Epithelial cell of esophagus (primary cell): ENCODE measurements at regions not wholly inside any gene's neighbourhood (a gene's known extent, or its start where the extent isn't known, plus 50 kb on each side); places are given as distances from the start of the nearest gene placed in this dataset.

Experiments used
- DNase-seq: peaks from one replicate; pipeline ENCODE4 v3.0.0; 2010; ENCODE audit warnings: low read depth
- H3K4me3 ChIP-seq: 2 replicates; pipeline ENCODE4 v1.5.1; 2011; ENCODE audit warnings: mild to moderate bottlenecking, low read length, control low read depth
- TF ChIP-seq, protein P1 (sequence below): IDR thresholded peaks from 2 replicates; pipeline ENCODE4 v1.5.1; 2011; ENCODE audit warnings: low read depth, mild to moderate bottlenecking, low read length, control low read depth, inconsistent platforms; ENCODE audit not compliant: insufficient read depth; ENCODE audit errors: missing control alignments

DNA sequence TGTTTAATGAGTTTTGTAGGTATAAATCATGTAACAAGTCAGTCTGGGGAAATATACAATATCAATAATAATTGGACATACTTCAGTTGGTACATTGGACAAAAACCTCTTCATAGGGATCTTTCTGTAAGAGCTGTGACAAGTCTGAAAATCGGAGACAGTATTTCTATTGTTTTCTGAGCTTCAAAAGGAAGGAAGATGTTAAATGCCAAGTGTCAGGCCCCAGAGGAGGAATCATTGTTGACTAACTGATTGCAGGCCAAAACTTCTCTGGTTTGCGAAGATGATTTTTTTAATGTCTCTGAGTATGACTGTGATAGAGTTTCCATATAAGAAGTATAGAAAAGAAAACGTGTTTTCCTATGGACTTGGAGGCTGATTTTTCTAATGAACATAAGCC lies 316.4 kb downstream of the RNF144B start:
- no peak overlapping the region for H3K4me3 ChIP-seq
- DNase-seq: no peak
- TF ChIP-seq, protein P1, sequence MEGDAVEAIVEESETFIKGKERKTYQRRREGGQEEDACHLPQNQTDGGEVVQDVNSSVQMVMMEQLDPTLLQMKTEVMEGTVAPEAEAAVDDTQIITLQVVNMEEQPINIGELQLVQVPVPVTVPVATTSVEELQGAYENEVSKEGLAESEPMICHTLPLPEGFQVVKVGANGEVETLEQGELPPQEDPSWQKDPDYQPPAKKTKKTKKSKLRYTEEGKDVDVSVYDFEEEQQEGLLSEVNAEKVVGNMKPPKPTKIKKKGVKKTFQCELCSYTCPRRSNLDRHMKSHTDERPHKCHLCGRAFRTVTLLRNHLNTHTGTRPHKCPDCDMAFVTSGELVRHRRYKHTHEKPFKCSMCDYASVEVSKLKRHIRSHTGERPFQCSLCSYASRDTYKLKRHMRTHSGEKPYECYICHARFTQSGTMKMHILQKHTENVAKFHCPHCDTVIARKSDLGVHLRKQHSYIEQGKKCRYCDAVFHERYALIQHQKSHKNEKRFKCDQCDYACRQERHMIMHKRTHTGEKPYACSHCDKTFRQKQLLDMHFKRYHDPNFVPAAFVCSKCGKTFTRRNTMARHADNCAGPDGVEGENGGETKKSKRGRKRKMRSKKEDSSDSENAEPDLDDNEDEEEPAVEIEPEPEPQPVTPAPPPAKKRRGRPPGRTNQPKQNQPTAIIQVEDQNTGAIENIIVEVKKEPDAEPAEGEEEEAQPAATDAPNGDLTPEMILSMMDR: no peak

DNA sequence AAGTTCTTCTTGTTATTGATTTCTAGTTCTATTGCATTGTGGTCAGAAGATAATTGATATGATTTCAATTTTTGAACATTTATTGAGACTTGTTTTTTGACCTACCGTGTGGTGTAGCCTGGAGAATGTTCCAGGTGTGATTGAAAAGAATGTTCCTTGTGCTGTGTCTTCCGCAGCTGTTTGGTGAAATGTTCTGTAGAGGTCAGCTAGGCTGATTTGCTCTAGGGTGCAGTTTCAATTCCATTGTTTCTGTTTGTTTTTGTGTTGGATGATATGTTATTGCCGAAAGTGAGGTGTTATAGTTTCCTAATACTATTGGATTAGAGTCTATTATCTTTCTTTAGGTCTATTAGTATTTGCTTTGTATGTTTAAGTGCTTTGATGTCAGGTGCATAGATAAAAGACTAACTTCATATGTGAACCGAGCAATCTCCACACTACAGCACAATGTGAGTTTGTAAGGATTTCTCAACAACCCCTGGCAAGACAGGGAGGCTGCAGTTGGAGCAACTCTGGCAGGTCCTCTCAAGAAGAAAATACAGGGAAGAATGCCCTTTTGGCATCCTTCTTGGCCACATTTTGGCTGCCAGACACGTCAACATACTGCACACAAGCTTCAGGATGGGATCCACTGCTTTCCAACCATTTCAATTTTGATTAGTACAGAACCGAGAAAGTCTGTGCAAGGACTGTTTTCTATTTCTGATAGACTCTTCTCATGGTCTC lies 320.7 kb downstream of the RNF144B start:
- DNase-seq: no peak
- TF ChIP-seq, protein P1: no peak
- H3K4me3 ChIP-seq: no peak overlapping the region

DNA sequence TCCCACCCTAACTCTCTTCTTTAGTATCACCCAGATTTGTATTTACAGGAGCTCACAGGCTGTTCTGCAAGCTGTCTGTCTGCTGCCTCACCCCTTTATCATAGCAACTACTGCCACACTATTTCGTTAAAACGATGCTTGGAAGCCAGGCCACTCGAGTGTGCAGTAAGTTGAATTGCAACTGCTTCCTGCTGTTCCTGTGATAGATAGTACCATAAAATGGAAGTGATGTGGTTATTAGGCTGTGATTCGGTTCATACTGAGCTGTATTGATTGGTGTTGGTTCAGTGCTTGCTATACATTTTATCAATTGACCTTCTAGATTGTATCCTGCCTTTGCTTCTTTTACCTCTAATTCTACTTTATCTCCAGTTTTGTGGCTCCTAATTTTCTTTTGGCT lies 325.4 kb downstream of the RNF144B start:
- TF ChIP-seq, protein P1: no peak
- H3K4me3 ChIP-seq: no peak overlapping the region
- DNase-seq: no peak

DNA sequence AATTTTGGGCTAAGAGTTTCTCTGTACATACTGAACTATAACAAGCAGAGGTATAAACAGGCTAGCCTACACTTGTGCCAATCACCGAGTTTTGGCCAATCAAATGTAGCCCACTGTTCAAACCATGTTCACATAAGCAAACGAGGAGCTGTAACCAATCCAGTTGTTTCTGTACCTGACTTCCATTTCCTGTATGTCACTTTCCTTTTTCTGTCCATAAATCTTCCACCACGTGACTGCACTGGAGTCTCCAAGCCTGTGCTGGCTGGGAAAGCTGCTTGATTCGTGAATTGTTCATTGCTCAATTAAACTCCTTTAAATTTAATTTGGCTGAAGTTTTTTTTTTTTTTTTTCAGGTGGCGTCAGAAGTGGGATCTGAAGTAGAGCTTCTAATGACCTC lies 332.9 kb downstream of the RNF144B start:
- TF ChIP-seq, protein P1: no peak
- no peak for DNase-seq
- H3K4me3 ChIP-seq: no peak overlapping the region

DNA sequence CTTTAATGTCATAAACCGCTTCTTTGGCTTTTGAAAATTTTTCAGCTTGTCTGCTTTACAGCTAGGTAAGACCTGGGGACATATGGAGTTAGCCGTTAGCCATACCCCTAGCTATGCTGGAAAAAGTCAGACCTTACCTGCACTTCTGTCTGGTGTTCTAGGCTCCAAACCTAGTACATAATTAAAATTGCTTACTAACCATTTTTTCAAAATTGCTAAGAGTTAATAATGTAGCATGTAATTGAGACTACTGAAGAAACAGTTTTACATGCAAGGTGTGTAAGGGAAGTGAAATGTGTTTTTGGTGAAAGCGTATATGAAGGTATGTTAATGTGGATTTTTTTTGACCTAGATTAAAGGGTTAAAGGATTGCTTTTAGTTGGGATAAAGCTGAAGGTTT lies 336.9 kb downstream of the RNF144B start:
- H3K4me3 ChIP-seq: no peak overlapping the region
- TF ChIP-seq, protein P1: no peak
- DNase-seq: no peak

DNA sequence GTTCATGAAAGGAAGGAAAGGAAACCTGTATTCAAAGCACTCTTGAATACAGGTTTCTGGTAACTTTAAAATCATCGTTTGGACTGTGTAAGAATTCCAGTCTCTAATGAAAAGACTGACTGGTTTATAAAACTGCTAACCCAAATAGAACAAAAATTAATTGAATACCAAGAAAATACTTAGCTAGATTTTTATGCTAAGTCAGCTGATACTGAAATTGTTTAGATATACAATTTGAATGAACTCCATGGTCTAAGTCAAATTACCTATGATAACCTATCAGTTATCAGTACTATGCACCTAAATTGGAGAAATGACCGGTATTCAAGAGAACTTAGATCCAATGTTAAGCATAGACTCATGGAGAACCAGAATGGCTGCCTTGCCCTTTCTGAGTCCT lies 338.3 kb downstream of the RNF144B start:
- TF ChIP-seq, protein P1: no peak
- no peak for DNase-seq
- no peak overlapping the region for H3K4me3 ChIP-seq

DNA sequence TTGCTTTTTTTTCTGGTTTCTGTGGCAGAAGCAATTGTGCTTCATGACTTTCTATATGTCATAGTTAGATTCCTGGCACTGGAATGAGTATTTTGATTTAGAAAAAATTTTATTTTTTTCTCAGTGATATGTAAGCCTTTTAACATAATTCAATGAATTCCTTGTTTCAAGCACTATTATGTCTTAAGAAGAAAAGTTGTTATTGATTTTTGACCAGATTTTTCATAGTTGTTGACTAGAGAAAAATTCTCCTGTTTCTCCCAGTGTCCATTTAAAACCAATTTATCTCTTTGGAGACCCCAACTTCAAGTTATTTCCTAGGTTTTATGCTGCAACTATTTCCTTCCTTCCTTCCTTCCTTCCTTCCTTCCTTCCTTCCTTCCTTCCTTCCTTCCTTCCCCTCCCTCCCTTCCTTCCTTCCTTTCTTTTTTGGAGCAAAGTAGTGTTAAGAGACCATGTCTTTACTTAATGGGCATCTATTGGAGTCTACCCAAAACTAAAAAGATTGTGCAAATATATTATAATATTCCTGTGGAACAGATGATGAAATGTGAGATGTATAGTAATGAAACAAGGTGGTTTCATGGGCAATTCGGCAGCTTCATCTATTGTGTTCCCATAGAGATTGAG lies 346.9 kb downstream of the RNF144B start:
- TF ChIP-seq, protein P1: no peak
- no peak for DNase-seq
- H3K4me3 ChIP-seq: no peak overlapping the region
